Skin of body (tissue), 1 donor: ENCODE measurements at regions not wholly inside any gene's neighbourhood (a gene's known extent, or its start where the extent isn't known, plus 50 kb on each side); places are given as distances from the start of the nearest gene placed in this dataset.

Source experiments
- DNase-seq: peaks from one replicate; lab custom pipeline; 2025; lab: John Stamatoyannopoulos, UW

DNA sequence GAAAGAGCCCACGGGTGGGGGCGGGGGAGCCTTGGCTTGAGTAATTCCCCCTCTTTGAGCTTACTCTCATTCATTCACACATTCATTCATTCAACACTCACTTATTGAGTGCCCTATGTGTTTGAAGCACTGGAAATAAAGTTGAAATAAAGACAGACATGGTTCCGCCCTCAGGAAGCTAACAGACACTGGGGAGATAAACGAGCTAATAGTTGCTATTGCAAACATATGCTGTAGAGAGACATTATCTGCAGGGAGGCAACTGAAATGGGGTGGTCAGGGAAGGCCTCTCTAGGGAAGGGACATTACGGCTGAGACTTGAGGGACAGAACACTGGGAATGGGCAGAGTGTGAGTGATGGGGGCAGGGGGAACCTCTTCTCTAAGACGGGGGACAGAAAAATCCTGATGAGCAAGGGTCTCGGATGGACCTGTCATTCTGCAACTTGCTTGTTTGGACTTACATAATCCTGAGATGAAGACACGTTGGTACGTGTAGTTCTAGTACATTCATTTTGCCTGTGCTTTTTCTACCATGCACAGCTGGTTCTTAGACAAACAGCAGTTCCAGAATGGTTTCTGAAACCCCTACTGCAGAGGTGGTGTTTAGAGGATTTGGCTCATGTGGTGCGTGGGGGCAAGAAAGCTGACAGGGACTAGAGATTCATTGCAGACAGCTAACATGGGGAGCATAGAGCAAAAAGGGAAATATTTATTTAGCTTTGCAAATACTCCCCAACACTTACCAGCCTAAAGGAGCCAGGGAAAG lies 71.1 kb upstream of the BLCAP start:
- no peak for DNase-seq

DNA sequence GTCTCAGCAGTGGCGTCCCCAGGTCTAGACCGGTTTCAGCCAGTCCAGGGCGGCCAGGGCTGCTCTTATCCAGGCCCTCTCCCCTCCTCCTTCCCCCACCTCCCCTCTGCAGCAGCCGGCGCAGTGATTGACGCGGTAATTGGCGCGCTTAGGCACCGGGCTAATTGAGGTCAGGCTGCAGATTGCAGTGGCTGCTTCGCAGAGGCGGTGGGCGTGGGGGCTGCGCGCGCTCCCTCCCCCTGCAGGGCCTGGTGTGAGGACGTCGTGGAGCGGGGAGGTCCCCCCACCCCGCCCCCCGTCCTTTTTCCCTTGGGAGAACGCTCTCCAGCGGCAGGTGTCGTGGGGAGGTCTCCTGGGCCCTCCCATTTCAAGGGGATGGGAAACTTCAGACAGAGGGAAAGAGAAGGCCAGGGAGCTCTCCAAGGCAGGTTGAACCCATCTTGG lies 70.4 kb upstream of the BLCAP start:
- no peak for DNase-seq

DNA sequence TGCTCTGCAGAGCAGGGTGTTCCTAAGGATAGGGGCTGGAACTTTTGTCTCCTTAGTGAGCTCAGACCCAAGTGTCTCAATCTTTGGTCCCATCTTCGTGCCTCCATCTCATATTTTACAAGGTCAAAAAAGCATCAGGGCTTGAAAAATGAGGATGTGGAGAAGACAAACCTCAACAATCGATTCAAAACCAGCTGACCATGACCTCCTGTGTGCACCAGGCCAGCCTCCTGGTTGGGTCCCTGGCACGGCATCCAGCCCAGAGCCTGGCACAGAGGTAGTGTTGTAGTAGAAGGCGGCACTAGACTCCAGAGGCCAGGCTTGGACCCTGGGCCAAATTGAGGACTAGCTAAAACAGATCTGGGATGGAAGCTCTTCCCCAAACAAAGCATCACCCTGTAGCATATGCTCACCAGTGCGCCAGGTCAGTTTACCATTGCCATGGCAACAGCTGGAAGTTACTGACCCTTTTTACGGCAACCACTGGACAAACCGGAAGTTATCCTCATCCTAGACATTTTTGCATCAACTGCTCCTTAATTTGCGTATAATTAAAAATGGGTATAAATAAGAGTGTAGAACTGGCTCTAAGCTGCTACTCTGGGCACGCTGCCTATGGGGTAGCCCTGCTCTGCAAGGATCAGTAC lies 69.3 kb upstream of the BLCAP start:
- no peak for DNase-seq

DNA sequence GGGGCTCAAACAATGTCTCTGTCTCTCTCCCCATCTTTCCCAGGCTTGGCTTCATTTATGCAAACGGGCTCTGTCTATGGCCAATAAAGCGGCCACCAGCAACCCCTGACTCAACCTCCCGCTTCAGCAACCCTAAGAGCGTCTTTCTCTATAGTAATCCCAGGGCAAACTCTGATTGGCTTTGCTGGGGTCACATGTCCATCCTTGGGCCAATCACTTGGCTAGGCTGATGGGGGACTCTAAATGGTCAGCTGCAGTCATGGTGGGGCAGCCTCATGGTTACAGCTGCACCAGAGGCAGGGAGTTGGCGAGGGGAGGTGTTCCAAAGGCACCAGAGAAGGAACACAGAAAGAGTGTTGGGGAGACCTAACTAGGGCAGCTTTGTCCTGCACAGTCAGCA lies 68.5 kb upstream of the BLCAP start:
- no peak for DNase-seq

DNA sequence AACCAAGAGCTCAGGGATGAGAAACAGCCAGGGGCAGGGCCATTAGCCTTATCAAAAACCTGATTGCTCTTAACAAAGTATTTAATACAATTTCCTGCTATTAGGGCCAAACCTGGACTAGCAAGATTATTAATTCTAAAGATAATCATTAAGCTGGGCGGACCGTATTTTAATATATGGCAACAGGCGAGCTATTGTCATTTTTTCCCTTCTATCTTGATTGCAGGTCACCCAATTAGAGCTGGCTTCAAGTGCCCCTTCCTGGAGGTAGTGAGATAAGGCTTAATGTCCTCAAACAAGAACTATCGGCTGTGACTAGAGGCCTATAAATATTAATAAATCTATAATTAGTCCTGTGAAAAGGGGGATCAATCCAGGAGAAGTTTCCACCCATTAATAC lies 66.0 kb upstream of the BLCAP start:
- no peak for DNase-seq

DNA sequence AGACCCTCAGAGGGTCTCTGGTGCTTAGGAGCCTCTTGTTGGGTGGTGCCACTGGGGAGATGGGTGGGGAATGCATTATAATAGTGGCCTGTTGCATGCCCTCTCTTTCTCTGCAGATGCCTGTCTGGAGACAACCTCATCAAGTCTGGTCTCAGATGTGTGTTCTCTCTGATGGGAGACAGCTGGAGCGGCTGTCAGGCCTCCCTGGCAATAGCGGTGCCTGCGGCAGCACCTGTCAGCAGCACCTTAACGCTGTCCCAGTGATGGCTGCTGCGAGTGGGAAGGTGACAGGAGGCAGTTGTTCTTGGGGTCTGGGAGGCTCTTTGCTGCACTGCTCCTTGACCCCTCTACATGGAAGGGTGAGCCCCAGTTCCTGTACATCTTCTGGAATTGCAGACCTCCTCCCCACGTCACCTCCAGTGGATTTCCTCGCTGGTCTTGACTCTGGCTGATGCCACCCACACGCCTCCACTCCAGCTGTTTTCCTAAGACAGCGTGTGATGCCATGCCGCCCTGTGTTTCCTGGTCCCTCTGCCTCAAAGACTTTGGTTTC lies 63.3 kb upstream of the BLCAP start:
- DNase-seq = no peak

DNA sequence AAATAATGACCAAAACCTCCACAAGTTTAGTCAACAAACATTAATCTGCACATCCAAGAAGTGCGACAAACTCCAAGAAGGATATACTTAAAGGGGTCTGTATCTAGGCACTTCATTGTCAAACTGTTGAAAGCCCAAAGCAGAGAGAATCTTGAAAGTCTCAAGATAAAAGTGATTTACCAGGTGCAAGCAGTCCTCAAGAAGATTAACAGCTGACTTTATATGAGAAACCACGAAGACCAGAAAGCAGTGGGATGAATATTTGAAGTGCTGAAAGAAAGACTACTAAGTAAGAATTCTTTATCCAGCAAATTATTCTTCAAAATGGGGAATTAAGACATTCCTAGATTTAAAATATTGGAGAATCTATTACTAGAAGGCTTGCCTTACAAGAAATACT lies 58.4 kb upstream of the BLCAP start:
- DNase-seq = no peak

DNA sequence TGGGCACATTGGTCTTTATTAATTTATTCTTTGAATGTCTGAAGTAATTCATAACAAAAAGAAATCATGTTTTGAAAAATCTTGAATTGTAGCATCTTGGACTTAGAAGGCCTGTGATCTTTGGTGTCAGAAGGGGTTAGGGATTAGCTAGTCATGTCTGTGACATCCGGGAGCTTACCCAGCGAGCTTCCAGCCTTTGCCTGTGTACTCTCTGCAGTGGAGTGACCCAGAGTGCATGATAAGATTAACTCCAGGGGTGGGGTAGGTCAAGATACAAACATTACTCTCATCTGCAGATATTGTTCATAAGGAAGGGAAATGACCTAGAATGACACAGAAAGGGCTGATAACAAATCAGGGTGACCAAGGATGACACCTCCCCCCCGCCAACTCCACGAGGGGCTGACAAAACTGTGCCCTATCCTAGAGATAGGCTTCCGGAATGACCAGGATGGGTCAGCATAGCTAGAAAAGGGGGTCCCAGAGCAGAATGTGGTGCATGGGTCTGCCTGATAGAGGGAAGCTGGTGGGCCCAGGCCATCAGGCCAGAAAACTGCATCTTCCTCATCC lies 56.6 kb upstream of the BLCAP start:
- DNase-seq = no peak

DNA sequence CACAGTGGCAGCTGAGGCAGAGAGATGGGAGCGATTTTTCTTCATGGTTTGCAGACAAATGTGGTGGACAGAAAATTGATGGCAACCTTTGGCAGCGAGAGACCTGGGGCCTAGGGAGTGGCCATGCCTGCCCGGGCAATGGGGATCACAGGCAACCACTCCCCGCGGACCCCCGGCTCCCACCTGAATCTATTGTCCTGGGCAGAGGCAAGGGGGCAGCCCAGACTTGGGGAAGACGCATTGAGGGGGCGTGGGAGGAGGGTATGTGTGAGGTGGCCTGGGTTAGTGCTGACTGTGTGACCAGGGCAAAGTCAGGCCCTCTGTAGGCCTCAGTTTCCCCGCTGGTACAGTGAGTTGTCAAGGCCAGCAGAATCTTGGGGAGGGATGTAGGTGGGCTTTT lies 53.6 kb upstream of the BLCAP start:
- no peak for DNase-seq

DNA sequence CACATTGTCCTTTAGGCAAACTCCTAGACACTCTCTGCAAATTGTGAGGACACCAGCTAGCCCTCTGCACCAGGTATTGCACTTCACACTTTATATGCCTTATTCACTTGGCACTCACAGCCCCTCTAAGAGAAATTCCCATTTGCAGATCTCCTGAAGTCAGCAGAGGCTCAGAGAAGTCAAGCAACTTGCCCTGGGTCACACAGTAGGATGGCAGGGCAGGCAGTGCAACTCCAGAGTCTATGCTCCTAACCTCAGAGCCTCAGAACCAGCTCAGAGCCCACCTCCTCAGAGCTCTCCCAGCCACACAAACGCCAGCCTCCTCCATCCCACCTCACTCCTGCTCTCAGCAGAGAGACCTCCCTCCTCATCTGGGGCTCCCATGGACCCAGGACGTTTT lies 52.4 kb upstream of the BLCAP start:
- no peak for DNase-seq

DNA sequence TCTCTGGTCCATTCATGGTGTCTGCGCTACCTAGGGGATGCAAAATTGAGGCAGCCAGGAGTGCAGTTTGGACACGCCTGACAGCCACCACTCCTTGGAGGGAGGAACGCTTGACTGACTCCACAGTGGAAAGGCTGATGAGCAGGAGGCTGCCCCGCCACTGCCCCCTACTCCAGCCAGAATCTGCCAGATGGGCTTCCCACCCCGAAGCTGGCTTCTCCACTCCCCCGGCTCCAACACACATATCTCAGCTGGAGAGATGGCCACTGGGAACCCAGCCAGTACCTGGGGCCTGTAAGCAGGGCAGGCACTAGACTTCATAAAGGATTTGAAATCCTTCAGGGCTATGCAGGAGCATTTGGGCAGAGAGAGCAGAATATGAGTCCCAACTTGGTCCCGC lies 51.4 kb upstream of the BLCAP start:
- DNase-seq = no peak

DNA sequence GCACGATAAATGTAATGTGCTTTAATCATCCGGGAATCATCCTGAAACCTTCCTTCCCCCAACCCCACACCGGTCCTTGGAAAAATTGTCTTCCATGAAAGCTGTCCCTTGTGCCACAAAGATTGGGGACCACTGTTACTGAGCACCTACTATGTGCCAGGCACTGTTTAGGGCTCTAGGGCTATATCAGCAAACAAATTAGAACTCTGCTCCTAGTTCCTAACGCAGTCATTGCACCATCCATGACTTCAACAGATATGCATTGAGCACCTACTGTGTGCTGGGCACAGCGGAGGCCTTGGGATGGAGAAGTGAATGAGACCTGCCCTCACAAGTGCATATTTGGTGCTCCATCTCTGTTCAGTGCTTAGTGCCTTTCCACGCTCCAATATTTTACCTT lies 50.3 kb upstream of the BLCAP start:
- DNase-seq = no peak
